Erythroblast (primary cell): ENCODE measurements at regions not wholly inside any gene's neighbourhood (a gene's known extent, or its start where the extent isn't known, plus 50 kb on each side); places are given as distances from the start of the nearest gene placed in this dataset.

Experiments
- DNase-seq, 2 experiments: peaks; one replicate each; lab custom pipeline; 2025; lab: John Stamatoyannopoulos, UW
- GATA1 ChIP-seq: IDR thresholded peaks from 2 replicates; pipeline ENCODE4 v1.6.1; 2011; ENCODE audit warnings: low read depth, mild to moderate bottlenecking, control low read depth, low read length, moderate library complexity
- POLR2A ChIP-seq: IDR thresholded peaks from 2 replicates; pipeline ENCODE4 v1.6.1; 2011; ENCODE audit warnings: mild to moderate bottlenecking, low read length

DNA sequence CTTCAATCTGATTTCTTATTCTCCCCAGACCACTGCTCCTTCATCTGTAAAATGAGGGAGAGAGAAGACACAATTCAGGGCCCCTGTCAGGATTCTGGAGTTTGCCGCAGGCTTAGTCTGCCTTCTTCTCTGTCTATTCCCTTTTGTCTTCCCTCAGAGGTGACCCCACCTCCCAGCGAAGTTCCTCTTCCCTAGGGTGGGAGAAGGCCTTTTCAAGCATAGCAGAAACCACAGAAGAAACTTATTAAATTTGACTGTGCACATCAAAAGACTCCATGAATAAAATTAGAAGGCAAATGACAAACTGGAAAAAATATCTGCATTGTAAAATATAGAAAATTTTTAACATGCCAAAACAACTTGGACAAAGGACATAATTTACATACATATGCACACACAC, 148.8 kb downstream of the HNRNPD start:
- TF ChIP-seq POLR2A (no peak), GATA1 (no peak)
- no peak for DNase-seq

DNA sequence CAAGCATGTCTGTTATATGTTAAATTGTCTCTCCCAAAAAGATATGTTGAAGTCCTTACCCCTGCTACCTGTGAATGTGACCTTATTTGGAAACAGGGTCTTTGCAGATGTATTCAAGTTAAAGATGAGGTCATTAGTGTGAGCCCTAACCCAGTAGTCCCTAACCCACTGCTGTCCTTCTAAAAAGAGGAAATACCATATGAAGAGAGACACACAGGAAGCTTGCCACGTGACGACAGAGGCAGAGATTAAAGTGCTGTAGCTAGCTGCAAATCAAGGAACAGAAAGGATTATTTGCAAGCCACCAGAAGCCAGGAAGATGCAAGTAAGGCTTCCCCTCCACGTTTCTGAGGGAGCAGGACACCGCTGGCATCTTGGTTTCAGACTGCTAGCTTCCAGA, 150.1 kb downstream of the HNRNPD start:
- no peak for TF ChIP-seq POLR2A
- no peak for TF ChIP-seq GATA1
- no peak for DNase-seq

DNA sequence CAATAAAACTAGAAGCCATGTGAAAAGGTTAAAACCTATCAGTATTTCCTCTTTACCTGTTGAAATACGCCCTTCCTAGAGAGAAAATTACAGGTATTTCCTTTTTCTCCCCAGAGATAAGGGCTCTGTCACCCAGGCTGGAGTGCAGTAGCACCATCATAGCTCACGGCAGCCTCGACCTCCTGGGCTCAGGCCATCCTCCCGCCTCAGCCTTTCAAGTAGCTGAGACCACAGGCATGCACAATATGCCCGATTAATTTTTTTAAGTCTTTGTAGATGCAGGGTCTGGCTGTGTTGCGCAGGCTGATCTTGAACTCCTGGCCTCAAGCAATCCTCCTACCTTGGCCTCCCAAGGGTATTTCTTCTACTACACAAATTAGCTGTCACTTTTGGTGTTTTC, 154.4 kb downstream of the HNRNPD start:
- TF ChIP-seq GATA1 (no peak), POLR2A (no peak)
- DNase-seq, result no peak

- peak in 1 of 2 experiments; percentile 8 for DNase-seq
- no peak for TF ChIP-seq GATA1
- TF ChIP-seq POLR2A, result no peak
Measured at GRCh38 chr4:82217986-82218715, 155.6 kb downstream of the HNRNPD start.

DNA sequence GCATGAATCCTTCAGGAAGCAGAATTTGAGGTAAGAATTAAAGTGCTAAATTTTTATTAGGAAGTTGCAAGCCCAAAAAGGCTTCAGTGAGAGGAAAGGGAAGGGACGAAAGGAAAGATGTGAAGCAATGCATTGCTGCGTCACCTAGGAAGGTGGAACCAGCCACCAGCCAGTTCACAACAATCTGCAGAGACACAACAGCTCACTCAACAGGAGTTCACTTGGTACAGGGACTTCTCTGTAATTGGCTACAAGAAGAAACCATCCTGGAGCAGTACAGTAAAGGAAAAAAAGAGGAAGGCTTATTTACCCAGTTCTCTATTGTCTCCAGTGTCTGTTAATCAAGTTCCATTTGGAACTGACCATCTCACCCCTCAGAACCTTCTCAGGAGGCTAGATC, 157.6 kb downstream of the HNRNPD start:
- TF ChIP-seq GATA1, result no peak
- TF ChIP-seq POLR2A, result no peak
- DNase-seq, result no peak

- DNase-seq, result no peak
- TF ChIP-seq POLR2A, result no peak
- TF ChIP-seq GATA1, result no peak
Measured at GRCh38 chr4:82215800-82216199, 158.0 kb downstream of the HNRNPD start.

DNA sequence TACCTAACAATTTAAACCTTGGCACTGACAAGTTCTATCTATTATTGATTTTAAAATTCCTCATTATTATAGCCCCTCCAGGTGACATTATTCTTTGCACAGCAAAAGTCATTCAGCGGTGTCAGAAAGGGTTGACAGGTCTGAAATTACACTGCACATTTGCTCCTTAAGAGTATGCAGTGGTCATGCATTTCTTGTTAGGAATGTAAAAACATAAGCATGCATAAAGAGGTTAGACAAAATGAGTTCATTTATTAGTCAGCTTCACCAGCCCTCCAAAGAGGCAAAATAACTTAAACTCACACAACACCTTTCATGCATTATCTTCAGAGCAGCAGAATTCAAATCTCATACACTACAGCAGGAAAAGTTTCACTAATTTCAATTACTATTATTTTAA, 158.8 kb downstream of the HNRNPD start:
- TF ChIP-seq POLR2A (no peak), GATA1 (no peak)
- no peak for DNase-seq

- no peak for DNase-seq
- TF ChIP-seq GATA1 (no peak), POLR2A (no peak)
Measured at GRCh38 chr4:82213485-82214417, 160.0 kb downstream of the HNRNPD start.

DNA sequence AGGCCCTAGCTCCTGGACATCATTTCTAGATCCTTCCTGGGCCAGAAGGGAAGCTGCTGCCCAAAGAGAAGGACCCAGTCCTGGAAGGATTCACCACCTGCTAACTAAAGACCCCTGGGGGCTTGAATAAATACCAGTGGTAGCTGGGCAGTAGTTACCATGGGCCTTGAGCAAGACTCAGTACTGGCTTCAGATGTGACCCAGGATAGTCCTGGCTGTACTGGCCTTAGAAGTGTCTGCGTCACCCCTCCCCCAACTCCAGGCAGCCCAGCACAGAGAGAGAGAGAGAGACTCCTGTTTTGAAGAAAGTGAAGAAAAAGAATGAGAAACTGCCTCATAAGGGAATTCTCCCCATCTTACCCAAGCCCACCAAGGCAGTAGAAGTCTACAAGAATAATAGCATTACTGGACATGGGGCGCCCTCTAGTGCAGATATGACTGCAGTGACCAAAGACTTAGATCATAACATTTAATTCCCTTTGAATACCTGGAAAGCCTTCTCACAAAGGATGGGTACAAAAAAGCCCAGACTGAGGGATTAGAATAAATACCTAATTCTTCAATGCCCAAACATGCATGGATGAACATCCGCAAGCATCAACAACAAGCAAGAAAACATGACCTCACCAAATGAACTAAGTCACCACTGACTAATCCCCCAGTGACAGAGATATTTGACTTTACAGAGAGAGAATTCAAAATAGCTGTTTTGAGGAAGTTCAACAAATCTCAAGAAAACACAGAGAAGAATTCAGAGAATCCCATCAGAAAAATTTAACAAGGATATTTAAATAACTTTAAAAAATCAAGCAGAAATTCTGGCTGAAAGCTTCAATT, 171.8 kb downstream of the HNRNPD start:
- peak; percentile 61 to 79 for DNase-seq
- no peak for TF ChIP-seq GATA1
- TF ChIP-seq POLR2A, result no peak

GRCh38 chr4:82201303-82201702, 172.5 kb downstream of the HNRNPD start:
- DNase-seq, result no peak
- TF ChIP-seq GATA1 (no peak), POLR2A (no peak)

DNA sequence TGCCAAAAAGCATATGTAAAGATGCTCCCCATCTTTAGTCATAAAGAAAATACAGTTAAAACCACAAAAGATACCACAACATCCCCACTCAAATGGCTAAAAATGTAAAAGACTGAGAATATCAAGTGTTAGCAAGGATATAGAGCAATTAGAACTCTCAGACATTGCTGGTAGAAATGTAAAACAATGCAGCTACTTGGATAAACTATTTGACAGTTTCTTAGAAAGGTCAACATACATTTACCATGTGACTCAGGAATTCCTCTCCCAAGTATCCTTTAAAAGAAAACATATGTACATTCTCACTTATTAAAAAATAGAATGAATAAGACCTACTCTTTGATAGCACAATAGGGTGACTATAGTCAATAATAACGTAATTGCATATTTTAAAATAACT, 173.7 kb downstream of the HNRNPD start:
- DNase-seq, result no peak
- no peak for TF ChIP-seq GATA1
- no peak for TF ChIP-seq POLR2A

- no peak for TF ChIP-seq GATA1
- TF ChIP-seq POLR2A, result no peak
- DNase-seq, result no peak
Measured at GRCh38 chr4:82194329-82194728, 179.5 kb downstream of the HNRNPD start.

DNA sequence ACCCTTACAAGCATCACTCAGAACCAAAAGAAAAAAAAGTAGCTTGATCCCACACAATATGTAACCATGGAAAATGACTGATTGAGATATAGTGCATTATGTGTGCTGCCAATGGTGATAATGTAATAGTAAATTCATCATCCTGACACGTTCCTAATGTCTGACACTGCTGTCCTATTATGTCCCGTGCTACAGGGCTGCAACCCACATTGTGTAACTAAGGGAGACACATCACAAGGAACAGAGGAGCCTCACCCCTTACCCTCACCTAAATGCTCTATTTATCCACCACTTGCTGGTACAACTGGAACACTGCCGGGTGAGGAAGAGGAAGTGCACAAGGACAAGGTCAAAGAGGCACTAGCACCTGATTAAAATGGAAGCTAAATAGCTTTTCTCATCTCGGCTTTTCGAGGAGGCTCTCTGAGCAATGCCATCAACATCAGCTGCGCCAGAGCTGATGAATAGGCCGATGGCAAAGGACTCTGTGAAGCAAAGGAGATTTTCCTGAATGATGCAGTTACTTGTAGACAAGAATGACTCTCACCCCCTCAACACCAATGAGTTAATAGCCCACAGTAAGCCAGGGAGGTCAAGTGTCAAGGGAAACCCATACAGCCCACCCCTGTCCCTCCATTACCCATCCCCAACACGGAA, 181.6 kb downstream of the HNRNPD start:
- TF ChIP-seq POLR2A (no peak), GATA1 (no peak)
- DNase-seq, result no peak
